Smooth muscle cell (in vitro differentiated cells): ENCODE measurements at regions not wholly inside any gene's neighbourhood (a gene's known extent, or its start where the extent isn't known, plus 50 kb on each side); places are given as distances from the start of the nearest gene placed in this dataset.

Source experiments
- DNase-seq: peaks from one replicate; lab custom pipeline; 2025; ENCODE audit not compliant: unreplicated experiment; lab: John Stamatoyannopoulos, UW
- H2AFZ ChIP-seq: fragments of 200-600 bp; sonication (generic); 2 replicates; pipeline ENCODE4 v1.6.0; 2016; ENCODE audit warnings: antibody characterized with exemption, low read depth, mild to moderate bottlenecking
- H3F3A ChIP-seq: fragments of 200-600 bp; sonication (generic); 2 replicates; pipeline ENCODE4 v1.6.0; 2017; ENCODE audit warnings: antibody characterized with exemption, low read depth
- H3K27ac ChIP-seq: fragments of 200-600 bp; sonication (generic); 2 replicates; pipeline ENCODE4 v1.5.1; 2016; ENCODE audit warnings: low read depth, mild to moderate bottlenecking
- H3K27me3 ChIP-seq: fragments of 200-600 bp; sonication (generic); 2 replicates; pipeline ENCODE4 v1.6.1; 2016; ENCODE audit warnings: low read depth, mild to moderate bottlenecking
- H3K36me3 ChIP-seq: fragments of 200-600 bp; sonication (generic); 2 replicates; pipeline ENCODE4 v1.5.1; 2016; ENCODE audit warnings: low read depth
- H3K4me1 ChIP-seq: fragments of 200-600 bp; sonication (generic); 2 replicates; pipeline ENCODE4 v1.5.1; 2016; ENCODE audit warnings: low read depth
- H3K4me2 ChIP-seq: fragments of 200-600 bp; sonication (generic); 2 replicates; pipeline ENCODE4 v1.6.0; 2016; ENCODE audit warnings: mild to moderate bottlenecking
- H3K4me3 ChIP-seq: fragments of 200-600 bp; sonication (generic); 2 replicates; pipeline ENCODE4 v1.5.1; 2016; ENCODE audit warnings: mild to moderate bottlenecking
- H3K79me2 ChIP-seq: fragments of 200-600 bp; sonication (generic); 2 replicates; pipeline ENCODE4 v1.6.0; 2016; ENCODE audit warnings: low read depth, mild to moderate bottlenecking
- H3K9ac ChIP-seq: fragments of 200-600 bp; sonication (generic); 2 replicates; pipeline ENCODE4 v1.6.0; 2016; ENCODE audit warnings: low read depth
- H3K9me3 ChIP-seq: fragments of 200-600 bp; sonication (generic); replicated peaks from 2 replicates; pipeline ENCODE4 v1.5.1; 2016; ENCODE audit warnings: low read depth
- H4K20me1 ChIP-seq: fragments of 200-600 bp; sonication (generic); 2 replicates; pipeline ENCODE4 v1.6.0; 2016; ENCODE audit warnings: low read depth
- WGBS: methylation state at CpG from one replicate; pipeline ENCODE4 v1.1.7; 2016; ENCODE audit warnings: low lambda C conversion rate; 5-methylcytosine and 5-hydroxymethylcytosine counted together
- TF ChIP-seq, protein P1 (sequence below): fragments of 200-600 bp; sonication (generic); IDR thresholded peaks from 2 replicates; pipeline ENCODE4 v1.5.1; 2017; ENCODE audit warnings: borderline replicate concordance, mild to moderate bottlenecking, antibody characterized with exemption; ENCODE audit not compliant: insufficient read depth, poor library complexity, severe bottlenecking

DNA sequence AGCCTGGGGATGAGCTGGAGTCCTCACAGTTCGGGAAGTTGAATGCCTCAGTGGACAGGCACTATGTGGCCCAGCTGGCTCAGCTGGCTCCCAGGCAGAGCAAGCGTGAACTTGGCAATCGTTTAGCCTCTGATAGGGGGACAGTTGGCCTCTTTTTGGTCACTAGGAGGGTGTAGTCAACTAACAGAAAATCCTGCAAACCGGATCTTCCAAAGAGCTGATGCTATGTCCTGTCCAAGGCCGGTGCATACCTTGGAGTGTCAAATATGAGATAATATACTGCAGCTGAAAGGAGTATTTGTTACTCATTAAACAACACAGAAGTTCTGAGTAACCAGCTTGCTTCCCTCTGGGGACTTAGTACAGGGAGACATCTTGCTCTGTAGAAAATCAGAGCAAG is 126.2 kb upstream of the EXOC2 start:
- Histone ChIP-seq H4K20me1 (no peaks in the 10 kb centered on the region), H3K9me3 (no peaks in the 10 kb centered on the region), H3K36me3 (no peaks in the 10 kb centered on the region), H3K4me1 (no peaks in the 10 kb centered on the region), H3K27me3 (no peaks in the 10 kb centered on the region), H2AFZ (no peak overlapping the region), H3K79me2 (no peaks in the 10 kb centered on the region), H3K4me3 (no peak overlapping the region), H3K9ac (no peak overlapping the region), H3F3A (no peaks in the 10 kb centered on the region), H3K27ac (no peak overlapping the region), H3K4me2 (no peak overlapping the region)
- DNase-seq, result no peak
- 84% methylated on average over 5 of the region's 5 CpGs for WGBS
- TF ChIP-seq, protein P1, sequence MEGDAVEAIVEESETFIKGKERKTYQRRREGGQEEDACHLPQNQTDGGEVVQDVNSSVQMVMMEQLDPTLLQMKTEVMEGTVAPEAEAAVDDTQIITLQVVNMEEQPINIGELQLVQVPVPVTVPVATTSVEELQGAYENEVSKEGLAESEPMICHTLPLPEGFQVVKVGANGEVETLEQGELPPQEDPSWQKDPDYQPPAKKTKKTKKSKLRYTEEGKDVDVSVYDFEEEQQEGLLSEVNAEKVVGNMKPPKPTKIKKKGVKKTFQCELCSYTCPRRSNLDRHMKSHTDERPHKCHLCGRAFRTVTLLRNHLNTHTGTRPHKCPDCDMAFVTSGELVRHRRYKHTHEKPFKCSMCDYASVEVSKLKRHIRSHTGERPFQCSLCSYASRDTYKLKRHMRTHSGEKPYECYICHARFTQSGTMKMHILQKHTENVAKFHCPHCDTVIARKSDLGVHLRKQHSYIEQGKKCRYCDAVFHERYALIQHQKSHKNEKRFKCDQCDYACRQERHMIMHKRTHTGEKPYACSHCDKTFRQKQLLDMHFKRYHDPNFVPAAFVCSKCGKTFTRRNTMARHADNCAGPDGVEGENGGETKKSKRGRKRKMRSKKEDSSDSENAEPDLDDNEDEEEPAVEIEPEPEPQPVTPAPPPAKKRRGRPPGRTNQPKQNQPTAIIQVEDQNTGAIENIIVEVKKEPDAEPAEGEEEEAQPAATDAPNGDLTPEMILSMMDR, result no peak

DNA sequence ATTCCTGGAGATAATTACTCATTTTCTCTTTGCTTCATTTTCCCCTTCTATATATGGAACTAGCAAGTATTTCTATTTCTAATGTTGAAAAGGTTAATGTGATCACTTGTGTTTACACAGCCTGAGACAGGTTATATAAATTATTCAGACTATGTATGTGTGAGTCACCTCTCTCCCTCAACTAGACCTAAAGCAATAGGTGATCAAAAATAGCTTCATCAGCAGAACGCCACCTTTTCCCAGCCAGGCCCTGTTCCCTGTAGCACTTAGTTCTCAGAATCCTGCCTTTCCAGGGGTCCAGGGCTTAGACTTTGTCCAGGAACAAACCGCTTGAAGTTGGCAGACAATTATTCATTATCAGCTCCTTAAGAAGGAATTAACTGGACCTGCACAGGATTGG is 125.3 kb upstream of the EXOC2 start:
- no peaks in the 10 kb centered on the region for H3K27me3 ChIP-seq
- H3K9me3 ChIP-seq, result no peaks in the 10 kb centered on the region
- no peaks in the 10 kb centered on the region for H3K4me1 ChIP-seq
- H2AFZ ChIP-seq, result no peak overlapping the region
- no peaks in the 10 kb centered on the region for H3F3A ChIP-seq
- DNase-seq, result no peak
- 88% methylated on average over 2 of the region's 2 CpGs for WGBS
- no peak overlapping the region for H3K27ac ChIP-seq
- no peak overlapping the region for H3K9ac ChIP-seq
- TF ChIP-seq, protein P1, result no peak
- no peak overlapping the region for H3K4me2 ChIP-seq
- H3K79me2 ChIP-seq, result no peaks in the 10 kb centered on the region
- H3K36me3 ChIP-seq, result no peaks in the 10 kb centered on the region
- no peak overlapping the region for H3K4me3 ChIP-seq
- no peaks in the 10 kb centered on the region for H4K20me1 ChIP-seq

DNA sequence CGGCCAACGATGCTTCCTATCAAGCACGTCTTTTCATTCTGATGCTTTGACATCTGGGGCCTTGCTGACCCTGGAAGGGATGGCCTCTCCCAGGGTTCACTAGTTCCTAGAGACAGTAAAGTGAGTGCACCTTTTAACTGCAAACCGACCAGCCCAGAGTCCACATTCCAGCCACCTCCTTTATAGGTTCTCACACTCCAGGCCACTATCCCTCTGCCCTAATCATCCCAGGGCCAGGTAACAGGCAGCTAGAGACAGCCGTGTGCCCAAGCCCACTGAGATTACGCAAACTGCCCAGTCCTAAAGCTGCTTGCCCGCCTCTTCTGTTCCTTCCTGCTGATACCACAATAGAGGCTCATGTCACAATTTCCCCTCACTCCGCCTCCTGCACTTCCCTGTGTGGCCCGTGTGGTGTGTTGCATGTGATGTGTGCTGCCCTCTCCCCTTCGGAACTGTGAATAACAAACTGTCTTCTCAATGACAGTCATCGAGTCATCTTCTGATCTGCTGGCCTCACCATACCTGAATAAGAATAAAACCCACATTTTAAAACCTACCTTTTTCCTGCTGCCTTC is 123.7 kb upstream of the EXOC2 start:
- H3K9ac ChIP-seq, result no peak overlapping the region
- no peaks in the 10 kb centered on the region for H3K4me1 ChIP-seq
- H3K27ac ChIP-seq, result no peak overlapping the region
- no peaks in the 10 kb centered on the region for H4K20me1 ChIP-seq
- H3K9me3 ChIP-seq, result no peaks in the 10 kb centered on the region
- DNase-seq, result no peak
- H3F3A ChIP-seq, result no peaks in the 10 kb centered on the region
- no peaks in the 10 kb centered on the region for H3K27me3 ChIP-seq
- no peak overlapping the region for H2AFZ ChIP-seq
- H3K79me2 ChIP-seq, result no peaks in the 10 kb centered on the region
- 84% methylated on average over 11 of the region's 11 CpGs for WGBS
- TF ChIP-seq, protein P1, result no peak
- no peaks in the 10 kb centered on the region for H3K36me3 ChIP-seq
- H3K4me2 ChIP-seq, result no peak overlapping the region
- H3K4me3 ChIP-seq, result no peak overlapping the region

DNA sequence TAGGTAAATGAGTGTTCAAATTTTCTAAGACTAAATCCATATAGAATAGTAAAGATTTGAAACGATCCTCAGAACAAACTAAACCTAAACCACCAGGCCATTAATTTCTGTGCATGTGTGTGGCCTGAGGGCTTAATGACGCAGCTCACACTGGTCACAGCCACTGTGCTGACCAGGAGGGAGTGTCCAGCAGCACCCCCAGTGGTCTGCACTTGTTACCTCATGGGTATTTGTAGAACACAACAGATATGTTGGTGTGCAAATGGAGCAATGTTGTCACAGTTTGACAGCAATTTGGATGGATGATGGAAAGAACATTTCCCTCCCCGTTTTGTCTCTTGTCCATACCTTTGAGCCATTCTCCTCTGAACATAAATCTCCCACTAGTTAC is 122.4 kb upstream of the EXOC2 start:
- Histone ChIP-seq H4K20me1 (no peaks in the 10 kb centered on the region), H3F3A (no peaks in the 10 kb centered on the region), H2AFZ (no peak overlapping the region), H3K4me3 (no peak overlapping the region), H3K36me3 (no peaks in the 10 kb centered on the region), H3K4me1 (no peaks in the 10 kb centered on the region), H3K9me3 (no peaks in the 10 kb centered on the region), H3K4me2 (no peak overlapping the region), H3K79me2 (no peaks in the 10 kb centered on the region), H3K9ac (no peak overlapping the region), H3K27me3 (no peaks in the 10 kb centered on the region), H3K27ac (no peak overlapping the region)
- 81% methylated on average over 3 of the region's 3 CpGs for WGBS
- TF ChIP-seq, protein P1, result no peak
- DNase-seq, result no peak
